ENCODE measurements at regions not wholly inside any gene's neighbourhood (a gene's known extent, or its start where the extent isn't known, plus 50 kb on each side); places are given as distances from the start of the nearest gene placed in this dataset.

GRCh38 chr3:87867001-87867400, 191.8 kb downstream of the CGGBP1 start:
- Mint-ChIP-seq H3K4me1 (ENCODE audit: unreplicated experiment) (no peaks in the 10 kb centered on the region), H3K4me3 (ENCODE audit: unreplicated experiment) (no peak overlapping the region), H3K9me3 (ENCODE audit: unreplicated experiment) (peaks cover 12% of the 10 kb centered on the region), H3K36me3 (ENCODE audit: unreplicated experiment) (no peaks in the 10 kb centered on the region), H3K27ac (ENCODE audit: unreplicated experiment) (no peak overlapping the region), H3K27me3 (ENCODE audit: unreplicated experiment) (peaks cover 10% of the 10 kb centered on the region)
- no peak for DNase-seq (ENCODE audit: extremely low spot score, unreplicated experiment)
- TF ChIP-seq, protein P1, sequence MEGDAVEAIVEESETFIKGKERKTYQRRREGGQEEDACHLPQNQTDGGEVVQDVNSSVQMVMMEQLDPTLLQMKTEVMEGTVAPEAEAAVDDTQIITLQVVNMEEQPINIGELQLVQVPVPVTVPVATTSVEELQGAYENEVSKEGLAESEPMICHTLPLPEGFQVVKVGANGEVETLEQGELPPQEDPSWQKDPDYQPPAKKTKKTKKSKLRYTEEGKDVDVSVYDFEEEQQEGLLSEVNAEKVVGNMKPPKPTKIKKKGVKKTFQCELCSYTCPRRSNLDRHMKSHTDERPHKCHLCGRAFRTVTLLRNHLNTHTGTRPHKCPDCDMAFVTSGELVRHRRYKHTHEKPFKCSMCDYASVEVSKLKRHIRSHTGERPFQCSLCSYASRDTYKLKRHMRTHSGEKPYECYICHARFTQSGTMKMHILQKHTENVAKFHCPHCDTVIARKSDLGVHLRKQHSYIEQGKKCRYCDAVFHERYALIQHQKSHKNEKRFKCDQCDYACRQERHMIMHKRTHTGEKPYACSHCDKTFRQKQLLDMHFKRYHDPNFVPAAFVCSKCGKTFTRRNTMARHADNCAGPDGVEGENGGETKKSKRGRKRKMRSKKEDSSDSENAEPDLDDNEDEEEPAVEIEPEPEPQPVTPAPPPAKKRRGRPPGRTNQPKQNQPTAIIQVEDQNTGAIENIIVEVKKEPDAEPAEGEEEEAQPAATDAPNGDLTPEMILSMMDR (IDR thresholded peaks at IDR 0.05) = no peak

DNA sequence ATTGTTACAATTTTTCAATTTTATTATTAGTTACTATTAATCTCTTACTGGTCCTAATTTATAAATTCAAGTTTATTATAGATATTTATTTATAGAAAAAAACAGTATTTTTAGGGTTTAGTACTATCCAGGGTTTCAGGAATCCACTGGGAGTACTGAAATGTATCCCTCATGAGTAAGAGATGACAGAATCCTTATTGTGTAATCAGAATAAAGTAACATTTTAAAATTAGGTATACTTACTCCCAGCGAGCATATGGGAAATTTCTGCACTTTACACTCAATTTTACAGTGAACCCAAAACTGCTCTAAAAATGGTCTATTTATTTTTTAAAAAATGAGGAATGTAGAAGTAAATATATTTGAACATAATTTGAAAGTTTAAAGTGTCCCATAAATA, 202.7 kb downstream of the CGGBP1 start:
- Mint-ChIP-seq H3K27ac (ENCODE audit: unreplicated experiment) (no peak overlapping the region), H3K36me3 (ENCODE audit: unreplicated experiment) (no peaks in the 10 kb centered on the region), H3K9me3 (ENCODE audit: unreplicated experiment) (peaks cover 4% of the 10 kb centered on the region), H3K27me3 (ENCODE audit: unreplicated experiment) (peaks cover 2% of the 10 kb centered on the region), H3K4me3 (ENCODE audit: unreplicated experiment) (no peak overlapping the region), H3K4me1 (ENCODE audit: unreplicated experiment) (no peaks in the 10 kb centered on the region)
- TF ChIP-seq, protein P1 (IDR thresholded peaks at IDR 0.05) = no peak
- no peak for DNase-seq (ENCODE audit: extremely low spot score, unreplicated experiment)

DNA sequence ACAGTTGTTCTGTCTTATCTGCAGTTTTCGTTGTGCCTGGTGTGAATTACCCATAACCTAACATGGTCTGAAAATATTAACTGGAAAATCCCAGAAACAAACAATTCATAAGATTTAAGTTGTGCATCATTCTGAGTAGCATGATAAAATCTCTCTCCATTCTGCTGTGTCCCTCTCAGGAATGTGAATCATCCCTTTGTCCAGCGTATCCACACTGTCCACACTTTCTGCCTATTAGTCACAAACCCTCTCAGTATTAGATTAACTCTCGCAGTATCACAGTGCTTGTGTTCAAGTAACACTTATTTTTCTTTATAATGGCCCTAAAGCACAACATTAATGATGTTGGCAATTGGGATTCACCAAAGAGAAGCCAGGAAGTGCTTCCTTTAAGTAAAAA, 203.2 kb downstream of the CGGBP1 start:
- no peak overlapping the region for H3K4me3 Mint-ChIP-seq (ENCODE audit: unreplicated experiment)
- H3K4me1 Mint-ChIP-seq (ENCODE audit: unreplicated experiment) = no peaks in the 10 kb centered on the region
- H3K36me3 Mint-ChIP-seq (ENCODE audit: unreplicated experiment) = no peaks in the 10 kb centered on the region
- no peak for DNase-seq (ENCODE audit: extremely low spot score, unreplicated experiment)
- H3K9me3 Mint-ChIP-seq (ENCODE audit: unreplicated experiment) = peaks cover 7% of the 10 kb centered on the region
- no peak overlapping the region for H3K27ac Mint-ChIP-seq (ENCODE audit: unreplicated experiment)
- TF ChIP-seq, protein P1 (IDR thresholded peaks at IDR 0.05) = no peak
- H3K27me3 Mint-ChIP-seq (ENCODE audit: unreplicated experiment) = peaks cover 2% of the 10 kb centered on the region

- peaks cover 2% of the 10 kb centered on the region for H3K27me3 Mint-ChIP-seq (ENCODE audit: unreplicated experiment)
- no peak overlapping the region for H3K27ac Mint-ChIP-seq (ENCODE audit: unreplicated experiment)
- H3K4me1 Mint-ChIP-seq (ENCODE audit: unreplicated experiment) = no peaks in the 10 kb centered on the region
- peaks cover 7% of the 10 kb centered on the region for H3K9me3 Mint-ChIP-seq (ENCODE audit: unreplicated experiment)
- H3K4me3 Mint-ChIP-seq (ENCODE audit: unreplicated experiment) = no peak overlapping the region
- TF ChIP-seq, protein P1 (IDR thresholded peaks at IDR 0.05) = no peak
- H3K36me3 Mint-ChIP-seq (ENCODE audit: unreplicated experiment) = no peaks in the 10 kb centered on the region
- DNase-seq (ENCODE audit: extremely low spot score, unreplicated experiment) = no peak
These were observed 203.6 kb downstream of the CGGBP1 start for GRCh38 chr3:87855211-87855610.

DNA sequence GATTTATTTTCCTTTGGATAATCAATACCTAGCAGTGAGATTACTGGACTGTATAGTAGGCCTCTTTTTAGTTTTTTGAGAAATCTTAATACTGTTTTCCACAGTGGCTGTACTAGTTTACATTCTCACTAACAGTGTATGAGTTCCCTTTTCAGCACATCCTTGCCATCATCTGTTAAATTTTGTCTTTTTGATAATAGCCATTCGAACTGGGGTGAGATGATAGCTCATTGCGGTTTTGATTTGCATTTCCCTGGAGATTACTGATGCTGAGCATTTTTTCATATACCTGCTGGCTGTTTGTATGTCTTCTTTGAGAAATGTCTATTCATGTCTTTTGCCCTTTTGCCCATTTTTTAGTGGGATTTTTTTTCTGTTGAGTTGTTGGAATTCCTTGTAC, 210.8 kb downstream of the CGGBP1 start:
- no peak overlapping the region for H3K4me3 Mint-ChIP-seq (ENCODE audit: unreplicated experiment)
- TF ChIP-seq, protein P1 (IDR thresholded peaks at IDR 0.05) = no peak
- H3K36me3 Mint-ChIP-seq (ENCODE audit: unreplicated experiment) = no peaks in the 10 kb centered on the region
- no peak for DNase-seq (ENCODE audit: extremely low spot score, unreplicated experiment)
- no peaks in the 10 kb centered on the region for H3K27me3 Mint-ChIP-seq (ENCODE audit: unreplicated experiment)
- H3K27ac Mint-ChIP-seq (ENCODE audit: unreplicated experiment) = no peak overlapping the region
- no peaks in the 10 kb centered on the region for H3K4me1 Mint-ChIP-seq (ENCODE audit: unreplicated experiment)
- H3K9me3 Mint-ChIP-seq (ENCODE audit: unreplicated experiment) = peaks cover 7% of the 10 kb centered on the region

Data from osteocyte (in vitro differentiated cells).